Mesenchymal stem cell (in vitro differentiated cells and primary cell): ENCODE measurements at regions not wholly inside any gene's neighbourhood (a gene's known extent, or its start where the extent isn't known, plus 50 kb on each side); places are given as distances from the start of the nearest gene placed in this dataset.
"Not testable (repeated sequence)": the region's sequence is repeated elsewhere in the genome, so short reads cannot be mapped to it uniquely, and the experiment has no call there.

Source experiments
- DNase-seq: peaks from one replicate; pipeline ENCODE4 v3.0.0-alpha.2; 2013
- H2AFZ ChIP-seq: one replicate; pipeline ENCODE4 v1.6.1; 2013; ENCODE audit warnings: low read depth, mild to moderate bottlenecking, control low read depth, inconsistent platforms, low read length, moderate library complexity
- H2AK5ac ChIP-seq: 2 replicates; pipeline ENCODE4 v1.6.1; 2013; ENCODE audit warnings: low read length, moderate library complexity, mild to moderate bottlenecking, inconsistent platforms; ENCODE audit not compliant: severe bottlenecking
- H2BK120ac ChIP-seq: one replicate; pipeline ENCODE4 v1.6.1; 2013; ENCODE audit warnings: low read depth, mild to moderate bottlenecking, inconsistent platforms, low read length, moderate library complexity
- H2BK12ac ChIP-seq, 2 experiments: one replicate each; pipeline ENCODE4 v1.6.1; 2013; ENCODE audit warnings: inconsistent platforms in 2 of 2, low read length in 2 of 2, mild to moderate bottlenecking in 2 of 2, moderate library complexity in 2 of 2, control low read depth in 1 of 2
- H2BK15ac ChIP-seq: one replicate; pipeline ENCODE4 v1.6.1; 2013; ENCODE audit warnings: mild to moderate bottlenecking, low read depth, inconsistent platforms; ENCODE audit not compliant: poor library complexity, severe bottlenecking
- H2BK5ac ChIP-seq: 2 replicates; pipeline ENCODE4 v1.6.1; 2013; ENCODE audit warnings: low read depth, mild to moderate bottlenecking, low read length, control low read depth, inconsistent platforms; ENCODE audit not compliant: poor library complexity, severe bottlenecking
- H3K14ac ChIP-seq, 2 experiments: one replicate each; pipeline ENCODE4 v1.6.1; 2013; ENCODE audit warnings: inconsistent platforms in 2 of 2, low read length in 2 of 2, control low read depth in 1 of 2, mild to moderate bottlenecking in 1 of 2, moderate library complexity in 1 of 2
- H3K18ac ChIP-seq, 2 experiments: one replicate each; pipeline ENCODE4 v1.6.1; 2013; ENCODE audit warnings: inconsistent platforms in 2 of 2, low read length in 2 of 2, control low read depth in 1 of 2, low read depth in 1 of 2, mild to moderate bottlenecking in 1 of 2
- H3K23ac ChIP-seq, 2 experiments: one replicate each; pipeline ENCODE4 v1.6.1; 2013; ENCODE audit warnings: inconsistent platforms in 2 of 2, low read length in 2 of 2, mild to moderate bottlenecking in 2 of 2, moderate library complexity in 2 of 2, control low read depth in 1 of 2
- H3K27ac ChIP-seq: 2 replicates; pipeline ENCODE4 v1.5.1; 2013; ENCODE audit warnings: mild to moderate bottlenecking, moderate library complexity, low read length, control low read depth, inconsistent platforms; ENCODE audit not compliant: poor library complexity, severe bottlenecking
- H3K27me3 ChIP-seq, 2 experiments: 2 replicates each; pipeline versions ENCODE4 v1.6.1 to v1.7.0; 2013; ENCODE audit warnings: low read length in 2 of 2, mild to moderate bottlenecking in 2 of 2, moderate library complexity in 2 of 2, control low read depth in 1 of 2, inconsistent platforms in 1 of 2; ENCODE audit not compliant: control insufficient read depth in 1 of 2, insufficient read depth in 1 of 2
- H3K36me3 ChIP-seq, 2 experiments: 2 replicates each; pipeline versions ENCODE4 v1.6.1 to v1.7.0; 2013; ENCODE audit warnings: low read length in 2 of 2, control low read depth in 1 of 2, inconsistent platforms in 1 of 2, low read depth in 1 of 2, mild to moderate bottlenecking in 1 of 2; ENCODE audit not compliant: insufficient read depth in 2 of 2, control insufficient read depth in 1 of 2
- H3K4ac ChIP-seq, 2 experiments: one replicate each; pipeline ENCODE4 v1.6.1; 2013; ENCODE audit warnings: inconsistent platforms in 2 of 2, low read length in 2 of 2, mild to moderate bottlenecking in 2 of 2, moderate library complexity in 2 of 2, control low read depth in 1 of 2, low read depth in 1 of 2
- H3K4me1 ChIP-seq: 2 replicates; pipeline ENCODE4 v1.6.1; 2013; ENCODE audit warnings: low read depth, low read length, control low read depth; ENCODE audit not compliant: control insufficient read depth, insufficient read depth
- H3K4me2 ChIP-seq: 2 replicates; pipeline ENCODE4 v1.6.1; 2013; ENCODE audit warnings: low read length, mild to moderate bottlenecking, inconsistent platforms; ENCODE audit not compliant: poor library complexity, severe bottlenecking
- H3K4me3 ChIP-seq, 2 experiments: 2 replicates each; pipeline versions ENCODE4 v1.5.1 to v1.7.0; 2013; ENCODE audit warnings: low read length in 2 of 2, mild to moderate bottlenecking in 2 of 2, control low read depth in 1 of 2, low read depth in 1 of 2; ENCODE audit not compliant: insufficient read depth in 1 of 2
- H3K79me1 ChIP-seq: replicated peaks from 2 replicates; pipeline ENCODE4 v1.6.1; 2013; ENCODE audit warnings: mild to moderate bottlenecking, control low read depth, low read length, inconsistent platforms; ENCODE audit not compliant: poor library complexity, severe bottlenecking
- H3K9ac ChIP-seq: 2 replicates; pipeline ENCODE4 v1.7.0; 2013; ENCODE audit warnings: mild to moderate bottlenecking, low read length, moderate library complexity
- H3K9me3 ChIP-seq: 2 replicates; pipeline ENCODE4 v1.7.0; 2013; ENCODE audit warnings: mild to moderate bottlenecking, low read length; ENCODE audit not compliant: control insufficient read depth
- H4K8ac ChIP-seq: one replicate; pipeline ENCODE4 v1.6.1; 2013; ENCODE audit warnings: inconsistent platforms, mild to moderate bottlenecking, low read length, moderate library complexity
- H4K91ac ChIP-seq: one replicate; pipeline ENCODE4 v1.6.1; 2013; ENCODE audit warnings: mild to moderate bottlenecking, low read length, inconsistent platforms
- WGBS: methylation state at CpG from one replicate; pipeline ENCODE4 v1.1.7; 2013; ENCODE audit warnings: mixed read lengths; 5-methylcytosine and 5-hydroxymethylcytosine counted together

DNA sequence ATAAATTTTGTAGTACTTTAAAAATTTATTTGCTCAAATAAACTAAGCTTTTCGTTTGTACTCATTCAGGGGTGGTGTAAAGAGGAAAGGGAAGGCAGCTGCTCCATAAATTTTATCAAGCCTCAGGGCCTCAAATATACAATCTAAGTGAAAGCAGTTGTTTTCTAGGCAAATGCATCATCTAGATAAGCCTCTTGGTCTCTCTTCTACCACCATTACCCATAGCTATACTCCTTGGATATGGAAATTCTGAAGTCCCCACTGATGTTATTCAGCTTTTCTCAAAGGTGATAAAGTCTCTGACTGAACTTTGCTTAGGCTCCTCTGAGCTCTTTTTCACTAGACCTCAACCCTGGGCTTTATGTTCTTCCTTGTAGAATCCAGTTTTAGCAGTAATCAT, 1313.1 kb downstream of the JRKL start:
- Histone ChIP-seq H3K23ac (no peak overlapping the region), H3K9ac (no peak overlapping the region), H2AK5ac (no peak overlapping the region), H3K9me3 (peaks cover 7% of the 10 kb centered on the region), H3K14ac (no peak overlapping the region), H3K4me2 (no peak overlapping the region), H2BK15ac (no peak overlapping the region), H2AFZ (no peak overlapping the region), H3K18ac (no peak overlapping the region), H3K4me1 (no peaks in the 10 kb centered on the region), H4K8ac (no peak overlapping the region), H2BK120ac (no peak overlapping the region), H2BK5ac (no peak overlapping the region), H3K36me3 (no peaks in the 10 kb centered on the region), H2BK12ac (no peak overlapping the region), H3K27me3 (no peaks in the 10 kb centered on the region), H4K91ac (no peak overlapping the region), H3K4ac (no peak overlapping the region), H3K27ac (no peak overlapping the region), H3K4me3 (no peak overlapping the region), H3K79me1 (no peaks in the 10 kb centered on the region)
- no peak for DNase-seq
- no CpG with 5 or more reads among the region's 1 CpG for WGBS

DNA sequence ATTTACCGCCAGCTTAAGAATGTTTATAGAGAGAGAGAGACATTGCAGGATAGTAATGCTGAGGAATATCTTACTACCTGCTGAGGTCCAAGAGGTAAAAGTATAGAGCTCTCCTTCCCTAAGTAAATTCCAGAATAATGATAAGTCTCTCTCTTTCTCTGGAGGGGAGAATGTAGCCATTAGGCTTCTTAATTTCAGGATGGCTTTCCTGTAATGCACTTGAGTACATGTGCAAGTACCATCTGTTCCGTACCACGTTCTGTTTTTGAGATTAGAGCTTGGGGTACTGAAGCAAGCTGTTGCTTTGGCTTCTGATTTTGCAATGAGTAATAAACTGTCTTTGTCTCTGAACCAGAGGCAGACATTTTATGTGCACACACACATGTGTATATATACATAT, 1314.0 kb downstream of the JRKL start:
- Histone ChIP-seq H2BK12ac (no peak overlapping the region), H3K4ac (no peak overlapping the region), H3K4me3 (no peak overlapping the region), H3K4me1 (no peaks in the 10 kb centered on the region), H3K23ac (no peak overlapping the region), H3K9me3 (peaks cover 6% of the 10 kb centered on the region), H3K9ac (no peak overlapping the region), H4K8ac (no peak overlapping the region), H3K27ac (no peak overlapping the region), H2BK15ac (no peak overlapping the region), H3K4me2 (no peak overlapping the region), H2AK5ac (no peak overlapping the region), H2AFZ (no peak overlapping the region), H3K79me1 (no peaks in the 10 kb centered on the region), H4K91ac (no peak overlapping the region), H3K27me3 (no peaks in the 10 kb centered on the region), H2BK120ac (no peak overlapping the region), H3K18ac (no peak overlapping the region), H2BK5ac (no peak overlapping the region), H3K14ac (no peak overlapping the region), H3K36me3 (no peaks in the 10 kb centered on the region)
- 95% methylated on average over 2 of the region's 3 CpGs for WGBS
- no peak for DNase-seq

DNA sequence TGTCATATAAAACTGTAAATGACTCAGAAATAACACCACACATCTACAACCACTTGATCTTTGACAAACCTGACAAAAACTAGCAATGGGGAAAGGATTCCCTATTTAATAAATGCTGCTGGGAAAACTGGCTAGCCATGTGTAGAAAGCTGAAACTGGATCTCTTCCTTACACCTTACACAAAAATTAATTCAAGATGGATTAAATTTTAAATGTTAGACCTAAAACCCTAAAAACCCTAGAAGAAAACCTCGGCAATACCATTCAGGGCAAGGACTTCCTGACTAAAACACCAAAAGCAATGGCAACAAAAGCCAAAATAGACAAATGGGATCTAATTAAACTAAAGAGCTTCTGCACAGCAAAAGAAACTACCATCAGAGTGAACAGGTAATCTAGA, 1315.3 kb upstream of the CNTN5 start:
- not testable (repeated sequence) for H3K4me2 ChIP-seq, H3K27me3 ChIP-seq, H3K23ac ChIP-seq, H3K4me3 ChIP-seq, H2AFZ ChIP-seq, H2BK120ac ChIP-seq, H3K4ac ChIP-seq, H4K8ac ChIP-seq, H3K36me3 ChIP-seq, DNase-seq, H4K91ac ChIP-seq, H3K18ac ChIP-seq, H3K9ac ChIP-seq, H3K9me3 ChIP-seq, H3K79me1 ChIP-seq, H3K27ac ChIP-seq, H2BK5ac ChIP-seq, H2BK15ac ChIP-seq, H2BK12ac ChIP-seq, H3K14ac ChIP-seq, H2AK5ac ChIP-seq, H3K4me1 ChIP-seq
- WGBS, result 100% methylated on average over 1 of the region's 1 CpG

DNA sequence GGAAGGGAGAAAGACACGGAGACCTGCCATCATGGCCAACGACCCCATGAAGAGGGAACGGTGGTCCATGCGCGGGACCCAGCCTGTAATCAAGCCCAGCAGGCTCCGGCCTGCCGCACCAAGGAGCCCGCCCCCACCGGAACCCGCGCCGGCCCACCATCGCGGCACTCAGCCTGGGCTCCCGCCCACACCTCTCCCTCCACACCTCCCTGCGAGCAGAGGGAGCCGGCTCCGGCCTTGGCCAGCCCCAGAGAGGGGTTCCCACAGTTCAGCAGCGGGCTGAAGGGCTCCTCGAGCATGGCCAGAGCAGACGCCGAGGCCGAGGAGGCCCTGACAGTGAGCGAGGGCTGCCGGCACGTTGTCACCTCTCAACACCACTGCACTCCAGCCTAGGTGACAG, 1302.8 kb upstream of the CNTN5 start:
- peak overlapping the region in 1 of 2 experiments; percentile 42 for H3K4me3 ChIP-seq
- H3K9me3 ChIP-seq, result peaks cover 2% of the 10 kb centered on the region
- no peak overlapping the region for H3K4ac ChIP-seq
- H2AFZ ChIP-seq, result peak overlapping the region; percentile 63
- no peak overlapping the region for H2BK120ac ChIP-seq
- H4K91ac ChIP-seq, result no peak overlapping the region
- H4K8ac ChIP-seq, result no peak overlapping the region
- H3K4me2 ChIP-seq, result no peak overlapping the region
- peak overlapping the region; percentile 8 for H2BK5ac ChIP-seq
- H3K14ac ChIP-seq, result no peak overlapping the region
- H2AK5ac ChIP-seq, result no peak overlapping the region
- no peak overlapping the region for H2BK12ac ChIP-seq
- H2BK15ac ChIP-seq, result no peak overlapping the region
- no peaks in the 10 kb centered on the region for H3K79me1 ChIP-seq
- no peak for DNase-seq
- no peak overlapping the region for H3K27ac ChIP-seq
- H3K36me3 ChIP-seq, result no peaks in the 10 kb centered on the region
- H3K23ac ChIP-seq, result no peak overlapping the region
- no peaks in the 10 kb centered on the region for H3K27me3 ChIP-seq
- peak overlapping the region in 1 of 2 experiments; percentile 39 for H3K18ac ChIP-seq
- no peak overlapping the region for H3K9ac ChIP-seq
- H3K4me1 ChIP-seq, result peaks cover 8% of the 10 kb centered on the region
- 97% methylated on average over 20 of the region's 26 CpGs for WGBS
